ENCODE measurements at regions not wholly inside any gene's neighbourhood (a gene's known extent, or its start where the extent isn't known, plus 50 kb on each side); places are given as distances from the start of the nearest gene placed in this dataset.

GRCh38 chr4:27921231-27921630 lies 1060.6 kb downstream of the STIM2 start:
- no peak for TF ChIP-seq POLR2AphosphoS5 (IDR thresholded peaks at IDR 0.05; ENCODE audit: low read depth)
- no peak for TF ChIP-seq CTCF (conservative IDR thresholded peaks at IDR 0.05; ENCODE audit: low read depth in 2 of 2)
- no peak for TF ChIP-seq ZNF331 (CRISPR knock-in tag; IDR thresholded peaks at IDR 0.05; ENCODE audit: low read depth)
- TF ChIP-seq EZH2 (IDR thresholded peaks at IDR 0.05; ENCODE audit: low read depth, unreplicated experiment) = no peak
- TF ChIP-seq EZH2phosphoT487 (IDR thresholded peaks at IDR 0.05; ENCODE audit: unreplicated experiment) = no peak
- TF ChIP-seq CREB1 (CRISPR knock-in tag; IDR thresholded peaks at IDR 0.05; ENCODE audit: low read depth) = no peak
- TF ChIP-seq, protein P1, sequence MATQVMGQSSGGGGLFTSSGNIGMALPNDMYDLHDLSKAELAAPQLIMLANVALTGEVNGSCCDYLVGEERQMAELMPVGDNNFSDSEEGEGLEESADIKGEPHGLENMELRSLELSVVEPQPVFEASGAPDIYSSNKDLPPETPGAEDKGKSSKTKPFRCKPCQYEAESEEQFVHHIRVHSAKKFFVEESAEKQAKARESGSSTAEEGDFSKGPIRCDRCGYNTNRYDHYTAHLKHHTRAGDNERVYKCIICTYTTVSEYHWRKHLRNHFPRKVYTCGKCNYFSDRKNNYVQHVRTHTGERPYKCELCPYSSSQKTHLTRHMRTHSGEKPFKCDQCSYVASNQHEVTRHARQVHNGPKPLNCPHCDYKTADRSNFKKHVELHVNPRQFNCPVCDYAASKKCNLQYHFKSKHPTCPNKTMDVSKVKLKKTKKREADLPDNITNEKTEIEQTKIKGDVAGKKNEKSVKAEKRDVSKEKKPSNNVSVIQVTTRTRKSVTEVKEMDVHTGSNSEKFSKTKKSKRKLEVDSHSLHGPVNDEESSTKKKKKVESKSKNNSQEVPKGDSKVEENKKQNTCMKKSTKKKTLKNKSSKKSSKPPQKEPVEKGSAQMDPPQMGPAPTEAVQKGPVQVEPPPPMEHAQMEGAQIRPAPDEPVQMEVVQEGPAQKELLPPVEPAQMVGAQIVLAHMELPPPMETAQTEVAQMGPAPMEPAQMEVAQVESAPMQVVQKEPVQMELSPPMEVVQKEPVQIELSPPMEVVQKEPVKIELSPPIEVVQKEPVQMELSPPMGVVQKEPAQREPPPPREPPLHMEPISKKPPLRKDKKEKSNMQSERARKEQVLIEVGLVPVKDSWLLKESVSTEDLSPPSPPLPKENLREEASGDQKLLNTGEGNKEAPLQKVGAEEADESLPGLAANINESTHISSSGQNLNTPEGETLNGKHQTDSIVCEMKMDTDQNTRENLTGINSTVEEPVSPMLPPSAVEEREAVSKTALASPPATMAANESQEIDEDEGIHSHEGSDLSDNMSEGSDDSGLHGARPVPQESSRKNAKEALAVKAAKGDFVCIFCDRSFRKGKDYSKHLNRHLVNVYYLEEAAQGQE (IDR thresholded peaks at IDR 0.05; ENCODE audit: unreplicated experiment) = no peak
- TF ChIP-seq, protein P2, sequence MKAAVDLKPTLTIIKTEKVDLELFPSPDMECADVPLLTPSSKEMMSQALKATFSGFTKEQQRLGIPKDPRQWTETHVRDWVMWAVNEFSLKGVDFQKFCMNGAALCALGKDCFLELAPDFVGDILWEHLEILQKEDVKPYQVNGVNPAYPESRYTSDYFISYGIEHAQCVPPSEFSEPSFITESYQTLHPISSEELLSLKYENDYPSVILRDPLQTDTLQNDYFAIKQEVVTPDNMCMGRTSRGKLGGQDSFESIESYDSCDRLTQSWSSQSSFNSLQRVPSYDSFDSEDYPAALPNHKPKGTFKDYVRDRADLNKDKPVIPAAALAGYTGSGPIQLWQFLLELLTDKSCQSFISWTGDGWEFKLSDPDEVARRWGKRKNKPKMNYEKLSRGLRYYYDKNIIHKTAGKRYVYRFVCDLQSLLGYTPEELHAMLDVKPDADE (IDR thresholded peaks at IDR 0.05) = no peak
- no peak for TF ChIP-seq JUNB (IDR thresholded peaks at IDR 0.05; ENCODE audit: unreplicated experiment)
